NT2/D1 (cell line): ENCODE measurements at regions not wholly inside any gene's neighbourhood (a gene's known extent, or its start where the extent isn't known, plus 50 kb on each side); places are given as distances from the start of the nearest gene placed in this dataset.

Source experiments
- DNase-seq: peaks from one replicate; pipeline ENCODE4 v3.0.0-alpha.2; 2011; ENCODE audit warnings: low read depth, low spot score
- H3K27me3 ChIP-seq: 2 replicates; pipeline ENCODE4 v1.6.0; 2011; ENCODE audit warnings: mild to moderate bottlenecking; ENCODE audit not compliant: insufficient read length, insufficient read depth
- H3K36me3 ChIP-seq: 2 replicates; pipeline ENCODE4 v1.6.1; 2011; ENCODE audit warnings: mild to moderate bottlenecking, low read length, mixed read lengths; ENCODE audit not compliant: insufficient read depth, insufficient read length
- H3K4me1 ChIP-seq: 2 replicates; pipeline ENCODE4 v1.5.1; 2011; ENCODE audit not compliant: insufficient read depth, insufficient read length
- H3K4me3 ChIP-seq: 2 replicates; pipeline ENCODE4 v1.5.1; 2011; ENCODE audit warnings: low read depth; ENCODE audit not compliant: insufficient read length
- H3K9ac ChIP-seq: 2 replicates; pipeline ENCODE4 v1.6.0; 2011; ENCODE audit warnings: low read depth; ENCODE audit not compliant: insufficient read length
- H3K9me3 ChIP-seq: 2 replicates; pipeline ENCODE4 v1.5.1; 2011; ENCODE audit warnings: mild to moderate bottlenecking, low read length; ENCODE audit not compliant: insufficient read depth
- SUZ12 ChIP-seq: IDR thresholded peaks from 2 replicates; pipeline ENCODE4 v1.6.1; 2011; ENCODE audit not compliant: insufficient read length, insufficient read depth; ENCODE audit errors: extremely low read depth
- YY1 ChIP-seq: IDR thresholded peaks from 2 replicates; pipeline ENCODE4 v1.6.1; 2011; ENCODE audit not compliant: insufficient read length, insufficient read depth
- ZNF274 ChIP-seq: IDR thresholded peaks from 2 replicates; pipeline ENCODE4 v1.6.1; 2011; ENCODE audit warnings: mild to moderate bottlenecking, low read depth, low read length

GRCh38 chr5:3120028-3120427 is 368.6 kb upstream of the IRX2 start:
- Histone ChIP-seq H3K9ac (no peak overlapping the region), H3K4me1 (peaks cover 3% of the 10 kb centered on the region), H3K36me3 (no peaks in the 10 kb centered on the region), H3K9me3 (no peaks in the 10 kb centered on the region), H3K4me3 (no peak overlapping the region), H3K27me3 (no peaks in the 10 kb centered on the region)
- no peak for TF ChIP-seq SUZ12
- TF ChIP-seq ZNF274, result no peak
- no peak for TF ChIP-seq YY1
- no peak for DNase-seq

- DNase-seq, result no peak
- no peaks in the 10 kb centered on the region for H3K27me3 ChIP-seq
- no peaks in the 10 kb centered on the region for H3K36me3 ChIP-seq
- no peak overlapping the region for H3K4me3 ChIP-seq
- no peak overlapping the region for H3K9ac ChIP-seq
- no peaks in the 10 kb centered on the region for H3K9me3 ChIP-seq
- TF ChIP-seq YY1 (no peak), SUZ12 (no peak), ZNF274 (no peak)
- H3K4me1 ChIP-seq, result peaks cover 2% of the 10 kb centered on the region
Observed at GRCh38 chr5:3119435-3119834, 368.0 kb upstream of the IRX2 start.

GRCh38 chr5:3118340-3118739 is 366.9 kb upstream of the IRX2 start:
- DNase-seq, result no peak
- TF ChIP-seq YY1, result no peak
- TF ChIP-seq ZNF274, result no peak
- no peak for TF ChIP-seq SUZ12
- H3K4me3 ChIP-seq, result no peak overlapping the region
- H3K9ac ChIP-seq, result no peak overlapping the region
- H3K4me1 ChIP-seq, result no peaks in the 10 kb centered on the region
- no peaks in the 10 kb centered on the region for H3K36me3 ChIP-seq
- no peaks in the 10 kb centered on the region for H3K27me3 ChIP-seq
- no peaks in the 10 kb centered on the region for H3K9me3 ChIP-seq

GRCh38 chr5:3116366-3116765 is 364.9 kb upstream of the IRX2 start:
- Histone ChIP-seq H3K9ac (no peak overlapping the region), H3K4me1 (no peaks in the 10 kb centered on the region), H3K36me3 (no peaks in the 10 kb centered on the region), H3K4me3 (no peak overlapping the region), H3K9me3 (no peaks in the 10 kb centered on the region), H3K27me3 (no peaks in the 10 kb centered on the region)
- TF ChIP-seq ZNF274 (no peak), YY1 (no peak), SUZ12 (no peak)
- DNase-seq, result no peak

- no peaks in the 10 kb centered on the region for H3K27me3 ChIP-seq
- no peaks in the 10 kb centered on the region for H3K9me3 ChIP-seq
- DNase-seq, result no peak
- no peaks in the 10 kb centered on the region for H3K36me3 ChIP-seq
- TF ChIP-seq ZNF274 (no peak), SUZ12 (no peak), YY1 (no peak)
- no peak overlapping the region for H3K9ac ChIP-seq
- no peaks in the 10 kb centered on the region for H3K4me1 ChIP-seq
- no peak overlapping the region for H3K4me3 ChIP-seq
Observed at GRCh38 chr5:3114467-3114866, 363.0 kb upstream of the IRX2 start.

GRCh38 chr5:3110371-3110770 is 358.9 kb upstream of the IRX2 start:
- Histone ChIP-seq H3K27me3 (no peaks in the 10 kb centered on the region), H3K36me3 (no peaks in the 10 kb centered on the region), H3K9me3 (no peaks in the 10 kb centered on the region), H3K9ac (no peak overlapping the region), H3K4me1 (peaks cover 9% of the 10 kb centered on the region), H3K4me3 (no peak overlapping the region)
- no peak for TF ChIP-seq ZNF274
- TF ChIP-seq YY1, result no peak
- no peak for TF ChIP-seq SUZ12
- DNase-seq, result no peak

- Histone ChIP-seq H3K27me3 (no peaks in the 10 kb centered on the region), H3K36me3 (no peaks in the 10 kb centered on the region), H3K4me1 (peaks cover 9% of the 10 kb centered on the region), H3K4me3 (no peak overlapping the region), H3K9ac (peak overlapping the region; percentile 42), H3K9me3 (no peaks in the 10 kb centered on the region)
- TF ChIP-seq SUZ12 (no peak), ZNF274 (no peak), YY1 (no peak)
- DNase-seq, result no peak
Observed at GRCh38 chr5:3107156-3107611, 355.7 kb upstream of the IRX2 start.

GRCh38 chr5:3105581-3105980 is 354.1 kb upstream of the IRX2 start:
- H3K9me3 ChIP-seq, result no peaks in the 10 kb centered on the region
- no peaks in the 10 kb centered on the region for H3K36me3 ChIP-seq
- no peak overlapping the region for H3K4me3 ChIP-seq
- peaks cover 12% of the 10 kb centered on the region for H3K4me1 ChIP-seq
- TF ChIP-seq SUZ12, result no peak
- no peak for TF ChIP-seq YY1
- TF ChIP-seq ZNF274, result no peak
- DNase-seq, result no peak
- no peak overlapping the region for H3K9ac ChIP-seq
- no peaks in the 10 kb centered on the region for H3K27me3 ChIP-seq
